AG20443 (cell line): ENCODE measurements at regions not wholly inside any gene's neighbourhood (a gene's known extent, or its start where the extent isn't known, plus 50 kb on each side); places are given as distances from the start of the nearest gene placed in this dataset.
A peak's percentile ranks its signal among the peaks of the same experiment; 100 is the strongest.
"Not testable (repeated sequence)": the region's sequence is repeated elsewhere in the genome, so short reads cannot be mapped to it uniquely, and the experiment has no call there.

ENCODE experiments used
- DNase-seq: peaks from one replicate; pipeline ENCODE4 v3.0.0; 2012; ENCODE audit warnings: low spot score, mixed read lengths

- no peak for DNase-seq
These were observed 215.0 kb downstream of the IL15 start for GRCh38 chr4:141851246-141851891.

GRCh38 chr4:141853091-141853764 is 216.8 kb downstream of the IL15 start:
- DNase-seq = no peak

GRCh38 chr4:141858437-141858836 is 222.1 kb downstream of the IL15 start:
- no peak for DNase-seq

GRCh38 chr4:141860974-141861373 is 224.6 kb downstream of the IL15 start:
- DNase-seq = no peak

- DNase-seq = no peak
These were observed 233.8 kb downstream of the IL15 start for GRCh38 chr4:141870152-141870551.

- DNase-seq = no peak
These were observed 234.8 kb downstream of the IL15 start for GRCh38 chr4:141871086-141871770.

- not testable (repeated sequence) for DNase-seq
These were observed 246.3 kb downstream of the IL15 start for GRCh38 chr4:141882650-141883049.

GRCh38 chr4:141884070-141884469 is 247.7 kb downstream of the IL15 start:
- no peak for DNase-seq

GRCh38 chr4:141885112-141885511 is 248.7 kb downstream of the IL15 start:
- no peak for DNase-seq

GRCh38 chr4:141890279-141890678 is 253.9 kb downstream of the IL15 start:
- DNase-seq = no peak

- DNase-seq = no peak
These were observed 255.1 kb downstream of the IL15 start for GRCh38 chr4:141891260-141892120.

- DNase-seq = no peak
These were observed 260.3 kb downstream of the IL15 start for GRCh38 chr4:141896687-141897086.

GRCh38 chr4:141898346-141898745 is 262.0 kb downstream of the IL15 start:
- DNase-seq = no peak

GRCh38 chr4:141899103-141899502 is 262.7 kb downstream of the IL15 start:
- no peak for DNase-seq

- DNase-seq = no peak
These were observed 263.2 kb downstream of the IL15 start for GRCh38 chr4:141899541-141899940.

GRCh38 chr4:141900856-141901255 is 264.5 kb downstream of the IL15 start:
- no peak for DNase-seq

- peak; percentile 54 for DNase-seq
These were observed 269.4 kb downstream of the IL15 start for GRCh38 chr4:141905751-141906150.

- DNase-seq = no peak
These were observed 273.2 kb downstream of the IL15 start for GRCh38 chr4:141909541-141909940.

GRCh38 chr4:141912831-141913230 is 276.4 kb downstream of the IL15 start:
- DNase-seq = no peak

GRCh38 chr4:141913928-141914327 is 277.5 kb downstream of the IL15 start:
- peak; percentile 20 for DNase-seq

- no peak for DNase-seq
These were observed 278.4 kb downstream of the IL15 start for GRCh38 chr4:141914746-141915145.

GRCh38 chr4:141919649-141920048 is 283.3 kb downstream of the IL15 start:
- no peak for DNase-seq
